Natural killer cell treated with Interleukin-12 subunit alpha and Interleukin-12 subunit beta and Interleukin-15 and Interleukin-18, amount 100 ng/mL, for 72 hours (primary cell): ENCODE measurements at regions not wholly inside any gene's neighbourhood (a gene's known extent, or its start where the extent isn't known, plus 50 kb on each side); places are given as distances from the start of the nearest gene placed in this dataset.

ENCODE experiments used
- ATAC-seq, 2 donors: fragments of 150-1000 bp; cut with Tn5 transposase in 1 of 2; sonication (Bioruptor Pico), chemical (Tn5 transposase) in 1 of 2; 2 replicates each; pipeline ENCODE4 v1.10.0; 2021
- DNase-seq: peaks from one replicate; pipeline ENCODE4 v3.0.0; 2022; ENCODE audit warnings: low spot score
- H3K27ac Mint-ChIP-seq, 2 donors: 1 replicate in 1 of 2; 2 replicates in 1 of 2; pipeline ENCODE4 v1.8.0; 2022; ENCODE audit warnings: mixed read lengths in 2 of 2, mild to moderate bottlenecking in 1 of 2, moderate library complexity in 1 of 2
- H3K27me3 Mint-ChIP-seq, 2 donors: 1 replicate in 1 of 2; 2 replicates in 1 of 2; pipeline ENCODE4 v1.8.0; 2022; ENCODE audit warnings: mixed read lengths in 2 of 2
- H3K36me3 Mint-ChIP-seq: one replicate; pipeline ENCODE4 v1.8.0; 2022; ENCODE audit warnings: mixed read lengths
- H3K4me1 Mint-ChIP-seq, 2 donors: 1 replicate in 1 of 2; 2 replicates in 1 of 2; pipeline ENCODE4 v1.8.0; 2022; ENCODE audit warnings: low read depth in 2 of 2, mixed read lengths in 2 of 2, mild to moderate bottlenecking in 1 of 2
- H3K4me3 Mint-ChIP-seq: one replicate; pipeline ENCODE4 v1.8.0; 2022; ENCODE audit warnings: mixed read lengths
- H3K9me3 Mint-ChIP-seq: 2 replicates; pipeline ENCODE4 v1.8.0; 2022; ENCODE audit warnings: mixed read lengths

DNA sequence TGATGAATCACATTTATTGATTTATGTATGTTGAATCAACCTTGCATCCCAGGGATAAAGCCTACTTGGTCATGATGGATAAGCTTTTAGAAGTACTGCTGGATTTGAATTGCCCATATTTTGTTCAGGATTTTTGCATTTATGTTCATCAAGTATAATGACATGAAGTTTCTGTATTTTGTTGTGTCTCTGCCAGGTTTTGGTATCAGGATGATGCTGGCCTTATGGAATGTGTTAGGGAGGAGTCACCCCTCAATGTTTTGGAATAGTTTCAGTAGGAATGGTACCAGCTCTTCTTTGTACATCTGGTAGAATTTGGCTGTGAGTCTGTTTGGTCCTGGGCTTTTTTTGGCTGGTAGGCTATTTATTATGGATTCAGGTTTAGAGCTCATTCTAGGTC lies 1643.1 kb upstream of the B3GALT2 start:
- ATAC-seq (no peak), DNase-seq (no peak)
- no peak overlapping the region for H3K27ac Mint-ChIP-seq
- peaks cover 15% of the 10 kb centered on the region for H3K9me3 Mint-ChIP-seq
- H3K36me3 Mint-ChIP-seq, result peaks cover 7% of the 10 kb centered on the region
- H3K4me3 Mint-ChIP-seq, result no peak overlapping the region
- H3K27me3 Mint-ChIP-seq, result no peaks in the 10 kb centered on the region
- H3K4me1 Mint-ChIP-seq, result no peaks in the 10 kb centered on the region

DNA sequence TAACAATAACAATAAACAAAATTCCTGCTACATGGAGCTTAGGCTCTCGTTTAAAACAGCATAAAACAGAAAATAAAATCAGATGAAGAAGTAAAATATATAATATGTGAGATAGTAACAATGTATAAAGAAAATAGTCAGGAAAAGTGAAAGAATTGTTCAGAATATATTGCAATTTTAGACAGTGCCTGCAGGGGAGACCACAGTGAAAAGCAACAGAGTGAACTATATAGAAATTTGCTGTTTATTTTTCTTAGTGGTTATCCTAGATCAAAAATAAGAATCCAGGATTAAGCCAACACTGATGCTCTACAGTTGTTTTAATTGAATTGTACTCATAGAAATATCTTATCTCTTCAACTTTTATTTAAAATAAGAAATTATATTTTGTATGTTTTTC lies 1639.0 kb upstream of the B3GALT2 start:
- no peak for ATAC-seq
- Mint-ChIP-seq H3K9me3 (peaks cover 9% of the 10 kb centered on the region), H3K4me1 (no peaks in the 10 kb centered on the region), H3K27me3 (no peaks in the 10 kb centered on the region), H3K4me3 (no peak overlapping the region), H3K36me3 (peaks cover 7% of the 10 kb centered on the region), H3K27ac (no peak overlapping the region)
- DNase-seq, result no peak

DNA sequence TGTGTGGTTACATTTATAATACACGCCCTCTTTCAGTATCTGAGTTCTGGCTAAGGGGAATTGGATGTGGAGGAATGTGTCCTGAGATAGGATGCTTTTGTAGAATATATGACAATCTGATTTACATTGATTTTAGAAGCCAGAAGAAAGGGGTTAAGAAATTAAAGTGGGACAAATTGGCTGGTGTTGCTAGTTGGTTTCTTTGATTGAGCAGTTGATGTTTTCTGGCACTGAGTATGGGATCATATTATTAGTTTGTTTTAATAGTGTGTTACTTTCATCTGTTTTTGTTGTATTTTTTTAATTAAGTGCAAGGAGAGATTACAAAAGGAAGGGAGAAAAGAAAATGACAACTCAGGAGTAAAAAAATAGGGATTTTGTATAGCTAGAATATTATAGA lies 1634.7 kb upstream of the B3GALT2 start:
- Mint-ChIP-seq H3K9me3 (peaks cover 8% of the 10 kb centered on the region), H3K27me3 (no peaks in the 10 kb centered on the region), H3K4me3 (no peak overlapping the region), H3K36me3 (no peaks in the 10 kb centered on the region), H3K4me1 (no peaks in the 10 kb centered on the region), H3K27ac (no peak overlapping the region)
- DNase-seq, result no peak
- no peak for ATAC-seq

DNA sequence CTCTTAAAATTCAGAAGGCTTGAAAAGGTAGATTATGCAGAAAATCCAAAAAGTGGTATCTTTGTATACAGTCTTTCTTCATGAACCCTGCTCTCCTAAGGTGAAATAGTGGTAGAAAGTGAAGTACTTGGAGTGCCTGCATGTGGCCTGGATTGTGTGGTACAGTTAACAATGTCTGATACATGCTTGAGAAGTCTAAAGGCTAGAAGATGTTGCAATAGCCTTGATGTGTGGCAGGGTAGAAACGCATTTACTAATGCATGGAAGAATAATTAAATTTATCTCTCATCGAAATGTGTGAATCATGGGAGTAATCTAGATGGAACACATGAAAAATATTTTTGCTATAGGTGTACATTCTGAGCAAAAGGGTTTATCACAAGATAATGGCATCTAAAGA lies 1632.3 kb upstream of the B3GALT2 start:
- Mint-ChIP-seq H3K36me3 (peaks cover 2% of the 10 kb centered on the region), H3K4me3 (no peak overlapping the region), H3K27me3 (no peaks in the 10 kb centered on the region), H3K27ac (no peak overlapping the region), H3K9me3 (peaks cover 15% of the 10 kb centered on the region), H3K4me1 (no peaks in the 10 kb centered on the region)
- DNase-seq, result no peak
- ATAC-seq, result no peak

DNA sequence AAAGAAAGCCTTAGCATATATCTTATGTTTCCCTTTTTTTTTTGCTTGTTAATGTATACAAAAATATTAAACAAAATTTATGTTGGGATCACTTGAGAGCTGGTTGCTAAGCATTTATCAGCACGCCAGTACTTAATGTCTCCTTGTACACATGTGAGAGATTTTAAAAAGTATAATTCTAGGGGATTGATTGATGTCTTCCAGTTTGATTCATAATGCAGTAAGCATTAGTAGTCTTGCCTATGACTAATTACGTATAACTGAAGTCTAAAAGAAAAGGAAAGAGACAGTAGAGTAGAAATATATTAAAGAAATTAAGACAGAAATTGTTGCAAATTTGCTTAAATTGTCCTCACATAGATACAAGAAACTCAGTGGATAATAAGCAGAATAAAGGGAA lies 1630.4 kb upstream of the B3GALT2 start:
- H3K4me1 Mint-ChIP-seq, result no peaks in the 10 kb centered on the region
- DNase-seq (no peak), ATAC-seq (no peak)
- H3K36me3 Mint-ChIP-seq, result peaks cover 4% of the 10 kb centered on the region
- no peak overlapping the region for H3K4me3 Mint-ChIP-seq
- no peak overlapping the region for H3K27ac Mint-ChIP-seq
- H3K9me3 Mint-ChIP-seq, result peaks cover 17% of the 10 kb centered on the region
- no peaks in the 10 kb centered on the region for H3K27me3 Mint-ChIP-seq

DNA sequence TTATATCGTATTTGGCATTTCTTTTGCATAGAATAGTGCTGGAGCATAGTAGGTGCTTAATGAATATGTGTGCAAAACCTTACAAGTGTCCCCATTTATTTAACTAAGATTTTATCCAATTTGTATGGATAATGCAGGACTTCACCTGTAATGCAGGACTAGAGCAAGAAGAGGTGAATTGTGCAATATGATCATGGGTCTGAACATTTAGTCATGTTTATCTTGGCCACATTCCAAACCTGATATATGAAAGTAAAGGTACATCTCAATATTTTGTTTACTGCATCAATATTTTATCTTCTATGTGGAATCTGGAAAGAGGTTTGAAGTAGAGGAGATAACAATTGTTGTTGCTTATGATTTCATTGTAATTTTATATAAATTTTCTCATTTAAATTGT lies 1626.7 kb upstream of the B3GALT2 start:
- ATAC-seq (no peak), DNase-seq (no peak)
- no peak overlapping the region for H3K4me3 Mint-ChIP-seq
- H3K9me3 Mint-ChIP-seq, result peaks cover 14% of the 10 kb centered on the region
- H3K4me1 Mint-ChIP-seq, result no peaks in the 10 kb centered on the region
- H3K27ac Mint-ChIP-seq, result no peak overlapping the region
- peaks cover 4% of the 10 kb centered on the region for H3K36me3 Mint-ChIP-seq
- no peaks in the 10 kb centered on the region for H3K27me3 Mint-ChIP-seq

DNA sequence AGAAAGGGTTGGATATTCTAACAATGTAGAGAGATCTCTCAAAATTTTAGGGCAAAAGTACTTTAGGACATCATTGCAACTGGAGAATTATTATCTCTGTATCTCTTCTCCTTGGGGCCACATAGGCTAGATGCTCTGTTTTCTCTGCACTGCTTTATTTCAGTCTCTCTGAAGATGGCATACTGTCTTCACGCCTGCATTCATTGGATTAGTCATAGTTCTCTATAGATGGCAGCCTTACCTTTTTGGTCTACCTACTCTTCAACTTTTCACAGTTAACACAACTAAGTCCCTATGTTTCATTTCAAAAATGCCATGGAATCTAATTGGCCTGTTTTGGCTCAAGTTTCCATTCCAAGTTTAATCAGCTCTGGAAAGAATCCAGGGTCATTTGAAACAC lies 1623.3 kb upstream of the B3GALT2 start:
- Mint-ChIP-seq H3K4me1 (no peaks in the 10 kb centered on the region), H3K27ac (no peak overlapping the region)

DNA sequence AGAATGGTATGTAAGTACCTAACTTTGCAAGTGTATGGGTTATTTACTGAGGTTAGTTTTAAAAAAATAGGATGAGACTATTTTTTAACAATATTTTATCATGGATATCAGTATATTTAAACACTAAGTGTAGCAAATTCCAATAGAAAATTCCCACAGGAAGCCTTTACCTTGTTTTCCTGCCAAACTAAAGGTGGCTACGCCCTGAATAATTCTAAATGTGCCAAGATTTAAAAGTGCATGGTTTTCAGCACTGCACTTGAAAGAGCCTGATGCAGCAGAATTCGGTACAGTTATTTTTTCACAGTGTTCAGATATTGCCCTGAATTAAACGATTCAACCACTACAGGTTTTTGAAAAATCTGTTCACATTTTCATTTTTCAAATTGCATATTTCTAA lies 1622.8 kb upstream of the B3GALT2 start:
- peaks cover 4% of the 10 kb centered on the region for H3K36me3 Mint-ChIP-seq
- peaks cover 5% of the 10 kb centered on the region for H3K9me3 Mint-ChIP-seq
- no peak overlapping the region for H3K4me3 Mint-ChIP-seq
- no peaks in the 10 kb centered on the region for H3K4me1 Mint-ChIP-seq
- no peak overlapping the region for H3K27ac Mint-ChIP-seq
- no peak for ATAC-seq
- H3K27me3 Mint-ChIP-seq, result no peaks in the 10 kb centered on the region
- DNase-seq, result no peak

More for the DNA sequence above, 1623.3 kb upstream of the B3GALT2 start:
- Mint-ChIP-seq H3K27me3 (no peaks in the 10 kb centered on the region), H3K4me3 (no peak overlapping the region), H3K9me3 (peaks cover 7% of the 10 kb centered on the region), H3K36me3 (peaks cover 4% of the 10 kb centered on the region)
- ATAC-seq (no peak), DNase-seq (no peak)

DNA sequence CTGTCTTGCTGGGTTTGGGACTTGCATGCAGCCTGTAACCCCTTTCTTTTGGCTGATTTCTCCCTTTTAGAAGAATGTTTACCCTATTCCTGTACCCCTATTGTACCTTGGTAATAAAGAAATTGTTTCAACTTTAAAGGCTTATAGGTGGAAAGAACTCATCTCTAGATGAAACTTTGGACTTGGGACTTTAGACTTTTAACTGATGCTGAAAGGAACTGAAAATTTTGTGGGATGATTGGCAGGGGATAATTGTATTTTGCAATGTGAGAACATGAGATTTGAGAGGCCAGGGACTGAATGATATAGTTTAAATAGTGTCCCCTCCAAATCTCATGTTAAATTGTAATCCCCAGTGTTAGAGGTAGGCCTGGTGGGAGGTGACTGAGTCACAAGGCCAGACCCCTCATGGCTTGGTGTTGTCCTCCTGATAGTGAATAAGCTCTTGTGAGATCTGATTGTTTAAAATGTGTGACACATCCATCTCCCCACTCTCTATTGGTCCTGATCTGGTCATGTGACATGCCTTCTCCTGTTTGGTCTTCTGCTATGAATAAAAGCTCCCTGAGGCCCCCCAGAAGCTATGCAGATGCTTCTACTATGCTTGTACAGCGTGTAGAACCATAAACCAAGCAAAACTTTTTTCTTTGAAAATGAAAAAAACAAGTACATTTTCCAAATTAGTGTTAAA lies 1621.3 kb upstream of the B3GALT2 start:
- no peak overlapping the region for H3K27ac Mint-ChIP-seq
- H3K4me1 Mint-ChIP-seq, result no peaks in the 10 kb centered on the region
- DNase-seq, result no peak
- ATAC-seq, result no peak
- H3K27me3 Mint-ChIP-seq, result no peaks in the 10 kb centered on the region
- no peak overlapping the region for H3K4me3 Mint-ChIP-seq
- H3K36me3 Mint-ChIP-seq, result no peaks in the 10 kb centered on the region
- peaks cover 5% of the 10 kb centered on the region for H3K9me3 Mint-ChIP-seq

DNA sequence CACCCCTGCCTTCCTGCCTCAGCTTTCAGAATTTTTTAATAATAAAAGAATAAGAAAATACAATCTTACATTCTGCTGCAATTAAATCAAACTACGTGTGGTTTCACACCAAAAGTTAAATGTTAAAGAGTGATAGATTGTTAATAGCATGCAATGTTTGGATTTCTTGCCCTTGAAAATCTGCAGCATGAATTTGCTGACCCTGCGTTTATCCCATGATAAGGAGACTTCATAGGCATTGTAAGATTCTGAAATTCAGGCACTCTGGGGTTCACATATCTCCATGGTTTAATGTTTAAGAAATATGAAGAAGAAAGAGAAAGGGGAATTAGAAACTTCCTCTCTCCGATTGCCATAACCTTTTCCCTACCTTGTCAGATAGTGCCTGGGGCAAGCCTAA lies 1616.2 kb upstream of the B3GALT2 start:
- Mint-ChIP-seq H3K36me3 (no peaks in the 10 kb centered on the region), H3K4me3 (no peak overlapping the region), H3K9me3 (peaks cover 8% of the 10 kb centered on the region), H3K4me1 (no peaks in the 10 kb centered on the region), H3K27ac (no peak overlapping the region), H3K27me3 (no peaks in the 10 kb centered on the region)
- DNase-seq (no peak), ATAC-seq (no peak)

DNA sequence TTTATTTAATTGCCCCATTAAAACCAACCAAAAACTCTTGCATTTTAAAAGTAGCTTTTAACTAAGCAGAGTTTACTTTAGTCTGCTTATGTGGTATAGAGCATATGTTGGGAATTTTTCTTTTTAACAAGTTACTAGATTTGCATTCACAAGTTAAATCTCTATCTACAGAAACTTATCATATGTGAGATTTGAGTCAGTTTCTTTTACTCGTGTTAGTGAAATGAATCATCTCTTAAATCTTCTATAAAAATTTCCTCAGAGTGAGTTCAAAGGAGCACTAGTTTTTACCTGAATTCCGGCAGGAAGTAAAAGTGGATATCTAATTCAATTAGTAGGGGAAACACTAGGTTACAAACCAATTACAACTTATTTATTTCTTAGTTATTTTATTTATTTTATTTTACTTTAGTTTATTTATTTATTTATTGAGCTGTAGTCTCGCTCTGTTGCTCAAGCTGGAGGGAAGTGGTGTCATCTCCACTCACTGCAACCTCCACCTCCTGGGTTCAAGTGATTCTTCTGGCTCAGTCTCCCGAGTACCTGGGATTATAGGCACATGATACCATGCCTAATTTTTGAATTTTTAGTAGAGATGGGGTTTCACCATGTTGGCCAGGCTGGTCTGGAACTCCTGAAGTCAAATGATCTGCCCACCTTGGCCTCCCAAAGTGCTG lies 1609.6 kb upstream of the B3GALT2 start:
- Mint-ChIP-seq H3K27ac (no peak overlapping the region), H3K27me3 (no peaks in the 10 kb centered on the region), H3K4me3 (no peak overlapping the region), H3K9me3 (peaks cover 5% of the 10 kb centered on the region), H3K36me3 (no peaks in the 10 kb centered on the region), H3K4me1 (no peaks in the 10 kb centered on the region)
- ATAC-seq (no peak), DNase-seq (no peak)

DNA sequence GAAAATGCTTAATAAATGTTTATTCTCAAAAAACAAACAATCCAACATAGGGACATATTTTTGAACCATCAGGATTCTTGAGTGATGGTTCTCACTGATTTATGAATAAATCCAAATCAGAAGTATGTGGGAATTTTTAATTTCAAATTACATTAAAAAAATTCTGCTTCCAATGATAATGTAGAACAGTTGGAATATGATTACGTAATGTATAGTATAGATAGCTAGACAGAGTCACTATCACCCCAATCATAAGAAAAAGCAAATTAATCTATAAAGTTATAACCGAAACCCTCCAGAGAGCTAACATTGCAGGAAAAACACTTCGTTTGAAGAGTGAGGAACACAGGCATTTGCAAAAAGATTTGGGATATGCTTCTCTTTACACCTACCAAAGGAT lies 1600.6 kb upstream of the B3GALT2 start:
- Mint-ChIP-seq H3K36me3 (no peaks in the 10 kb centered on the region), H3K27ac (no peak overlapping the region), H3K9me3 (peaks cover 4% of the 10 kb centered on the region), H3K27me3 (no peaks in the 10 kb centered on the region), H3K4me1 (no peaks in the 10 kb centered on the region), H3K4me3 (no peak overlapping the region)
- no peak for DNase-seq
- no peak for ATAC-seq

DNA sequence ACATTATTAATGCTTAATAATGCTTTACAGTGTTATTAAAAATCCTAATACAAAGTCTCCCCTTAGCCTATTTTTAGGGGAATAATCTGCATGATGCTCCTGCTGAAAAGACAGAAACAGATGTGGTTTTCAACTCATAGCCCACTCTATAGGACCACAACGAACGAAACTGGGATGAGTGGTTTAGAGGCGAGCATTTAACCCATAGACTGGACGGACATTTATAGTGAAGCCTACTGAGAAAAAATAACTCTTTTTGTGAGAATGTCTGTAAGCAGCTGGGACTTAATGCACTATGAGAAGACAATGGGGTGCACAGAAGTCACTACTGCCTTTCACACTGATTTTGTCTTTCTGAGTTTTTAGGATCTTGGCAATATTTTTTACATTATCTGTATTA lies 1599.6 kb upstream of the B3GALT2 start:
- Mint-ChIP-seq H3K36me3 (no peaks in the 10 kb centered on the region), H3K27ac (no peak overlapping the region), H3K9me3 (peaks cover 11% of the 10 kb centered on the region), H3K27me3 (no peaks in the 10 kb centered on the region), H3K4me1 (no peaks in the 10 kb centered on the region), H3K4me3 (no peak overlapping the region)
- no peak for DNase-seq
- no peak for ATAC-seq

DNA sequence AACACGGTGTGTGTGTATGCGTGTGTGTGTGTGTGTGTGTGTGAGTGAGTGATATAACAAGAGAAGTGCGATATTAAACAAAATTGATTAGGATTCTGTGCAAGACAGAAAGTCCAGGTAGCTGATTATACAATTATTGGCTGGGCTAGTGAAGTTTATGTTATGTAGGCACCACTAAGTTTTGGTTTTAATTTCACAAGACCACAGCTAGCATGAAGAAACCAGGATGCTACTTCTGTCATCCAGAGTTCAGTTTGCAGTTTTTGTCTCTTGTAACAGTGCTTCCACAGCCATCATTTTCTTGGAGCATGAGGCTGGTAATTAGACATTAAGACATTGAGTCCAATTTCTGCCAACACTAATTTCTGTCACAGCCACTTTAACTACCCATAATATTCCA lies 1590.2 kb upstream of the B3GALT2 start:
- no peaks in the 10 kb centered on the region for H3K4me1 Mint-ChIP-seq
- peaks cover 26% of the 10 kb centered on the region for H3K9me3 Mint-ChIP-seq
- H3K27ac Mint-ChIP-seq, result no peak overlapping the region
- H3K27me3 Mint-ChIP-seq, result no peaks in the 10 kb centered on the region
- no peaks in the 10 kb centered on the region for H3K36me3 Mint-ChIP-seq
- H3K4me3 Mint-ChIP-seq, result no peak overlapping the region
- no peak for ATAC-seq
- no peak for DNase-seq

DNA sequence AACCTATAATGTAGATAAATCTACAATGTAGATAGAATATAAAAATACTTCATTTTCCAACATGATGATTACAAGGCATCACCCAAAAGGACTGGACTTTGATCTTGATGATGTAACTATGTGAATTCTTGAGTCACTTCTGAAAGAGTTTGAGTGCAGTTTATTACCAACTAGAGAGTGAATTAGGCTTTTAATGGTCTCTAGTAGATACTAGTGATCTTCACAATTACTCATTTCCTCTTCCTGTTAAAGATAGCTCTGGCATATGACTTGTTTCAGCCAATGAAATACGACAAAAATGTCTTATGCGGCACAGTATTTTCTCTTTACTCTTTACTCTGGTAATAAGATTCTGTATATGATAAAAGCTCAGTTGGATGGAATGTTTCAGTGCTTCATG lies 1588.1 kb upstream of the B3GALT2 start:
- Mint-ChIP-seq H3K27ac (no peak overlapping the region), H3K9me3 (peaks cover 21% of the 10 kb centered on the region), H3K27me3 (no peaks in the 10 kb centered on the region), H3K4me3 (no peak overlapping the region), H3K36me3 (no peaks in the 10 kb centered on the region), H3K4me1 (no peaks in the 10 kb centered on the region)
- ATAC-seq (no peak), DNase-seq (no peak)
